OCI-LY7 (cell line): ENCODE measurements at regions not wholly inside any gene's neighbourhood (a gene's known extent, or its start where the extent isn't known, plus 50 kb on each side); places are given as distances from the start of the nearest gene placed in this dataset.

Experiments
- EZH2phosphoT487 ChIP-seq: fragments of 200-600 bp; sonication (generic); IDR thresholded peaks from 2 replicates; pipeline ENCODE4 v1.6.1; 2018; ENCODE audit warnings: low read depth, borderline replicate concordance, mild to moderate bottlenecking, mixed run types, antibody characterized with exemption, low read length, moderate library complexity, mixed read lengths
- TF ChIP-seq, protein P1 (sequence below): fragments of 200-600 bp; sonication (generic); conservative IDR thresholded peaks from 2 replicates; pipeline ENCODE4 v1.5.1; 2014; ENCODE audit warnings: mild to moderate bottlenecking, antibody characterized with exemption, low read length, moderate library complexity, mixed read lengths

DNA sequence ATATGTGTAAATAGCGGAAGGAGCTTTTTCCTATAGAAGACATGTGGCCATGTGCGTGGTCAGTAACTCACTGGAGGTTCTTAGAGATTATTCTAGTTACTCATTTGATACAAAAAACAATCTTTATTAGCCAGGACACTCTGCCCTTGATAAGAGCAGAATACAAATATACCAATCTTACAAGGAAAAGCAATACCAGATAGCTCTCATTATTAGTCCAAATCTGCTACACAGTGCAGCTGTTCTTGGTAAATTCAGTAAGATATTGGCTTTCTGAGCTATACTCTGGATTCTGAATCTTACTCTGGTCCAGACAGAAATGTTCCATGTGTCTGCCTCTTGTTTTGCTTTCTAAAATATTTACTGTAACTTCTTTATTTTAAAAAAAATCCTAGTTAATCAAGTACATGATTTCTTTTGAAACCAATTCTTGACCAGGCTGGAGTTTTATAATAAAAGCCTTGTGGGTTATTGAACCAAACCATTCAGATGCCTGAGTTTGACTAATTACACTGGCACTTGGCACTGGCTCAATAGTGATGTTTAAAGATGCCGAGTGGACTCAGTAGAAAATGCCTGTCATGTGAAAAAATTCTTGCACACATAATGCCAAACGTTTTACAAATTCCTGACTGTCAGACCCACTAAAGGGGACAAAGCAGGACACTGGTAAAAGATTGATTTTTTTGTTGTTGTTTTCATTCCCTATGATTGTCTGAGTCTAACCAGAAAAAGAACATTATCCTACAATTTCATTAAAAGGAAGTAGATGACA is 242.8 kb upstream of the TCF21 start:
- TF ChIP-seq, protein P1, sequence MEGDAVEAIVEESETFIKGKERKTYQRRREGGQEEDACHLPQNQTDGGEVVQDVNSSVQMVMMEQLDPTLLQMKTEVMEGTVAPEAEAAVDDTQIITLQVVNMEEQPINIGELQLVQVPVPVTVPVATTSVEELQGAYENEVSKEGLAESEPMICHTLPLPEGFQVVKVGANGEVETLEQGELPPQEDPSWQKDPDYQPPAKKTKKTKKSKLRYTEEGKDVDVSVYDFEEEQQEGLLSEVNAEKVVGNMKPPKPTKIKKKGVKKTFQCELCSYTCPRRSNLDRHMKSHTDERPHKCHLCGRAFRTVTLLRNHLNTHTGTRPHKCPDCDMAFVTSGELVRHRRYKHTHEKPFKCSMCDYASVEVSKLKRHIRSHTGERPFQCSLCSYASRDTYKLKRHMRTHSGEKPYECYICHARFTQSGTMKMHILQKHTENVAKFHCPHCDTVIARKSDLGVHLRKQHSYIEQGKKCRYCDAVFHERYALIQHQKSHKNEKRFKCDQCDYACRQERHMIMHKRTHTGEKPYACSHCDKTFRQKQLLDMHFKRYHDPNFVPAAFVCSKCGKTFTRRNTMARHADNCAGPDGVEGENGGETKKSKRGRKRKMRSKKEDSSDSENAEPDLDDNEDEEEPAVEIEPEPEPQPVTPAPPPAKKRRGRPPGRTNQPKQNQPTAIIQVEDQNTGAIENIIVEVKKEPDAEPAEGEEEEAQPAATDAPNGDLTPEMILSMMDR: no peak
- TF ChIP-seq EZH2phosphoT487: no peak
